SKM-1 (cell line): ENCODE measurements at regions not wholly inside any gene's neighbourhood (a gene's known extent, or its start where the extent isn't known, plus 50 kb on each side); places are given as distances from the start of the nearest gene placed in this dataset.

Experiments used
- DNase-seq: peaks from one replicate; lab custom pipeline; 2025; ENCODE audit not compliant: unreplicated experiment; lab: John Stamatoyannopoulos, UW

DNA sequence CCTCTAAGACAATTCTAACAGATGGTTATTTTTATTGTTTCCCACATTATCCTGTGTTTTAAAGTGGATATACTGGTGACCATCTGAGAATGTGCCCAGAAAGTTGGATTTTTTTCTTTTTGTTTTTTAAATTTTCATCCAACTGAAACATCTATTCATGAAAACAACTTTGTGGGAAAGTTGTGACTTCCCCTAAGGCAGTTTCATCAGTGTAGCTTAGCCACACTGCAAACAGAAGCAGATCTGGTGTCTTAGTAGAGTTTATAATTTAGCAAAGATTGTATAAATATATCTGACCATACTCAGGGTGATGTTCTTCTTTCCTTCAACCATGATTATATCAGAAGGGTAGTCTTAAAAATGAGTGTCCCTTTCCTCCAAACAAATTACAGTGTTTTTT lies 1241.3 kb downstream of the MAT2B start:
- no peak for DNase-seq

DNA sequence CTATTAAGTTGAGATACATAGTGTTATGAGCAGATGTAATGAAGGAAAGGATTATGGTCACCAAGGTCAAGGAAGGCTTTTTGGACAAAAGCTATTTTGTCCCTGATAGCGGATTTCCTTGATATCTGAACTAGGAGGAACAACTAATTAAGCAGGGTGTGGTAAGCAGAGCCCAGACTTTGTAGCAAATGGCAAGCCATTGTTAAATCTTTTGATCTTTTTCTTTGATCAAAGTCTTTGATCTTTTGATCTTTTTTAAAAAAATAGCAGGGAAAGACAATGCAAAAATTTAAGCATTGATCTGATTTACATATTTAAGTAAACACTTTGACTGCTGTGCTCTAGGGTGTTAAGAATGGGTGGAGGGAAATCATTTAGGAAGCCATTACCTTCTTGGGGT lies 1242.0 kb downstream of the MAT2B start:
- no peak for DNase-seq

DNA sequence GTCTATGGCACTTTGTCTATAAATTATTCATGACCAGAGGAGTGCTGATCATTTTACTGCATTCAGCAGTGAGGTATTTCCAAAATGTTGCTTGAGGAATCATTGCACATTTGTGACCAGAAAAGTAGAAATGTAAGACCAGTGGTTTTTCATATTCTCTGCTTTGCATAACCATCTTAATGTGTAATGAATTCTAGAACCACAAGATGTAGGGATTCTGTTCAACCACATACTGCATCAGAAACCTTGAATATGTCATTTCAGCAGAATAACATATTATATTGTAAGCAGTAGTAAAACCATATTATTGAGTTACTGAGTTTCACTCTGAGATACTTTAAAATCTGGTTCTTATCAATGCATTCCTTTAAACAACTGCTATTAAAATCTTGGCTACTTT lies 1243.4 kb downstream of the MAT2B start:
- no peak for DNase-seq

DNA sequence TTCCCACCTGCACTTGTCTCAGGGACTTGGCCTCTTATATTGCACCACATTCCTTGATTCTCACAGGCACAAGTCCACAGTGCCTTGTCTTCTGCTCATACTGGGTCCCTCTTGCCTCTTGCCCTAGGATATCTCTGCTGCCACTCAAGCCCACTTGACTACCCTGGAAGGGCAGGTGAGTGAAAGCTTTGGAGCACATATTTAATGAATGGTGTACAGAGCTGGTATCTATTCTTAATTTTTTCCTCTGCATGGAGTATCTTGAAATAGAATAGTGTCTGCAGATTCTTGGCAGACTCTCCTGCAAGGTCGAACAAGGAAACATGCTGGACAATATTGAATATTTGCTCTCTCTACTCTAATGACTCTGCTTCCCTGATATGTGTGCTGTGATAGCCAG lies 1248.0 kb downstream of the MAT2B start:
- no peak for DNase-seq

DNA sequence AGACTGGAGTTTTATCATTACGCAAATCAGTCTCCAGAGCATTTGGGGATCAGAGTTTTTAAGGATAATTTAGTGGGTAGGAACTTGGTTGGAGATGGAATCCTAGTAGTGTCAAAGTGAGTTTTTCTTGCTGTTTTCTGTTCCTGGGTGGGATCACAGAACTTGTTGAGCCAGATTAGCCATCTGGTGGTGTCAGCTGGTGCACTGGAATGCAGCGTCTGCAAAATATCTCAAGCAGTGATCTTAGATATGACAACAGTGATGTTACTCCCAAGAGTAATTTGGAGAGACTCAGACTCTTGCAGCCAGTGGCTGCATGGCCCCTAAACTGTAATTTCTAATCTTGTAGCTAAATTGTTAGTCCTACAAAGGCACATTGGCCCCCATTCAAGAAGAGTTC lies 1257.8 kb downstream of the MAT2B start:
- DNase-seq: no peak

DNA sequence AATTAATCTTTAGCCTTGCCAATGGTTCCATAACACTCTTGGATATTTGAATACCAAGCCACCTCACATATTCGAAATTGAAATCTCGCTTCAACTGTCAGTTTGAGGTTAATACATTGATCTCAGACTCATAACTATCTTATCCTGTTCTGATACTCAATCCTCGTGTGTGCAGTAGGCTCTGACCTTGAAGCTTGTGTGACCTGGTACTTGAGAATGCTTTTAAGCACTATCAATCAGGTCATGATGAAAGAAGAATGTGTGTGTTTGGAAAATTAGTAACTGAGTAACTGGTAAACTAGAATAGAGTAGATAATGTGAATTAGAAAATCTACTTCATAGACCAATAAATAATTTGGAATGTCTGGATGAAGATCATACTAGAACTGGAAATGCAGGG lies 1266.7 kb downstream of the MAT2B start:
- no peak for DNase-seq

- DNase-seq: no peak
These were observed 1278.8 kb downstream of the MAT2B start for GRCh38 chr5:164784230-164784629.

GRCh38 chr5:164798110-164798509 lies 1292.7 kb downstream of the MAT2B start:
- DNase-seq: no peak

- no peak for DNase-seq
These were observed 1294.0 kb downstream of the MAT2B start for GRCh38 chr5:164799391-164799790.

GRCh38 chr5:164801910-164802309 lies 1296.5 kb downstream of the MAT2B start:
- no peak for DNase-seq

DNA sequence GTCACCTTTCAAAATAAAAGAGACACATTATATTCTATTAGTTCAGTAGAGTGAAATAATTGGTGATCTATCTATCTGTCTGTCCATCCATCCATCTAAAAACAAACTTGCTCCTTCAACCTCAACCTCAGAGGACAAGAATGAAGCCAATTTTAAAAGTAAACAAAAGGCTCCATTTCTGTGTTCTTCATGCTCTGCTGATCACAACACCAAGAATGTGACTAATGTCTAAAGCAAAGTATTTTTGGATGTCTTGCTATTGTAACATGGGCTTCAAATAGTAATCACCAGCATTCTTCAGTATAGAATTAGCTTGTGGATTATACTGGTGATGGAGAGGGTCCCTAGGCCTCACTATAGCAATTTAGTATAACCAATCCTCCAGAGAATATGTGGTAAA lies 1304.4 kb downstream of the MAT2B start:
- no peak for DNase-seq

DNA sequence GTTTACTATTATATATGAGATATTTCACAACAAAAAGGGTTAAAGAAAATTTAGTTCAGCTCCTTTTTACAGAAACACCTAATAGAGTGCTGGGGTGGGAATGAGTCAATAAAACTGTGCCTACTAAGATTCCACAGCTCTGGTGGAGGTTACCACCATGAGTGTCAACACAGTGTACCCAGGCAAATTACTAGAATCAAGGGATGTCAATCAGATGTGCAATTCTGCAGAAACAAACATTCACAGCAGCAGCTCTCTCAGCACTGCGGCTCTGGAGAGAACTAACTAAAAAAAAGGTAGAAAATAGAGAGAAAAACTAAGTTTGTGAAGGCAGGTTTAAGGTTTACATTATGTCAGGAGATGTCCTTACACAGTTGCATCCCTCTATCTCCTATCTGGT lies 1313.0 kb downstream of the MAT2B start:
- DNase-seq: no peak

DNA sequence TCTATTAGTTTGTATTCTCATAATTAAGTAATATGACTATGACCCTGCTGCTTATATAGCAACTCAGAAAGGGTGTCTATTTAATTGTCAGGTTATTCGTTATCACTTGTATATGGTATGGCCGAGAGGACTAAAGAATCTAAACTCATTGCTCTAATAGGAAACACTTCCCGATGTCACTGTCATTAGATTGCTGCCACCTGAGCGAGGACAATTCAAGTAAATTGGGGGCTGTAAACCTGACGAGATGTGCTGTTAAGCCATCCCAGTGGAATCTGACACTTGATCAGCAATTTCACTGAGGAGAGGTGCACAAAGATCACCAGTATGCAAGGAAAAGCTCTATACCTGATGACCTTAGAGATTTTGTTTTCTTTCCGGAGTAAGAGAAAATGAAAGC lies 1319.3 kb downstream of the MAT2B start:
- no peak for DNase-seq

GRCh38 chr5:164832516-164832915 lies 1327.1 kb downstream of the MAT2B start:
- no peak for DNase-seq

DNA sequence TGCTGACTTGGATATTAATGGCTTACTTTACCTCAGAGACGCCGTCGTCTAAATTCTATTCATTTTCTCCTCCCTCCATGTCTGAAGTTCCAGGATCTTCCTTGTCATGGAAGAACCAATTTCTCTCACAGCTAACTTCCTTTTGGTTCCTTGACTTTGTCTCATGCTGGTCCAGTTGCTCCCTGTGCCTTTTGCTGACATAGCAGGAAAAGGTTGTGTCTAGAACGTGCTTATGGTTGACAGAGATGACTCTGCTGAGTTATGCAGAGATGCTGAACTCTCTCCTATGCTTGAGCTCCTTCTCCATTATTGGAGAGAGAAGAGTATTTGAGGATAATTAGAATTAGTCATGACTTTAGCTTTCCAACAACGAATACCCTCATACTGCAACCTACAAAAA lies 1338.9 kb downstream of the MAT2B start:
- DNase-seq: no peak

- DNase-seq: no peak
These were observed 1355.5 kb downstream of the MAT2B start for GRCh38 chr5:164860896-164861295.

DNA sequence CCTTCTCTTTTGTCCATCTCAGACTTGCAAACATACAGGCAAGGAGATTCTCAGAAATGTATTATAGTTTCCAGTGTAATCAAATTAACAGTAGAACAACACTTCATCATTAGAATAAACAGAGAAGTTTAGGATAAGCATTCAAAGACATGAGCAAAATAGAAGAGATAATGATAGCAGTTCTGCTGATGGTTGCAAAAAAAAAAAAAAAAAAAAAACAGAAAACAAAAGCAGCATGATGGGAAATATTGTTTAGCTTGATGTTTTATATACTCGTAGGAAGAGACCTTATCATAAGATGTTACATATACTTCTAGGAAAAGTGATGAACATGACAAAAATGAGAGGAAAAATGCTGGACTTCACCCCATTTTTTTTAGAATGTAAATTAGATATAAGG lies 1356.2 kb downstream of the MAT2B start:
- no peak for DNase-seq

- no peak for DNase-seq
These were observed 1363.3 kb downstream of the MAT2B start for GRCh38 chr5:164868761-164869160.

DNA sequence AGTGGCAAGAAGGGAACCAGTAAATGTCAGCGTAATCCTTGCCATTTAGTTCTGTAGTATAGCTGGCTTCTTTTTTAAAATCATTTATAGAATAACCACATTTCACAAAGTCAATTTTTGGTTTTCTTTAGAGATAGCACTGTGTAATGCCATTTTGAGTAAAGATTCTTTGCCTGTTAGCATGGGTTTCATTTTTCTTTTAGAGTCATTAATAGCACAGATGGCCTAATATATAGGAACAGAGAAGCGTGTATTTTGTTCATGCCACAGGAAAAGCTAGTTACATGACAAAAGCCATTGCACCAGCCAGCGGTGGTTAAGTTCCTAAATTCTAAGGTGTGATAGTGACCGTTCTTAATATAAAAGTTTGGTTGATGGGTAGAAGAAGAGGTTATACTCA lies 1363.9 kb downstream of the MAT2B start:
- DNase-seq: no peak

DNA sequence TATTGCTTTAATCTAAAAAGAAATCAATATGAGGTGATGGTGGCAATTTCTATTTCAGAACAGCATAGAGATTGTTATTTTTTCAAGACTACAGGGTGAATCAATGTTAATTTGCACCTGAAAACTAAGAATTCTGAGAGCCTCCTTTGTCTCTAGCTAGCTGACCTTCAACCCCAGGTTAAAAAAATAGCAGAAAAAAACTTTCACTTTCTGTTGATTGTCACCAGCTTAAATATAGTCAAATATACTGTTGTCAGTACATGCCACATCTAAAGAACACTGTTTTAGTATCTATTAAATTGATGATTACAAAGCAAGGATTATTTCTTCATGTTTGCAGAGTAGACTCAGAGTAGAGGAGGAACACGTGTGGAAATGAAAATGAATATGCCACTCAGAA lies 1371.4 kb downstream of the MAT2B start:
- no peak for DNase-seq

DNA sequence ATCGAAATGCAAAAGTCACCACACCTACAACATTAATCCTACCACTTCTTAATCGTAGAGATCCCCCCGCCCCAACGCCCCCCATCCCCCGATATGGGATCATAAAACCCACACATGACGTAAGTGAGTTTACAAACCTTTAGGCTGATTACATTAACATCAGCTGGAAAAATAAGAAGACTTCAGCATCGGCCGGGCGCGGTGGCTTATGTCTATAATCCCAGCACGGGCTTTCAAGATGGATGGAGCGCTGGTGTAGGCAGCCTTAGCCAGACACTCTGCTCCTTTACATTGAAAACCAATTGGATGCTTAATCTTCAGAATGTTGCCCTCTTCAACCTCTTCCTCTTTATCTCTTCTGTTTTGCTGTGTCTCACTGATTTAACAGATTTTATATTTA lies 1376.0 kb downstream of the MAT2B start:
- no peak for DNase-seq

DNA sequence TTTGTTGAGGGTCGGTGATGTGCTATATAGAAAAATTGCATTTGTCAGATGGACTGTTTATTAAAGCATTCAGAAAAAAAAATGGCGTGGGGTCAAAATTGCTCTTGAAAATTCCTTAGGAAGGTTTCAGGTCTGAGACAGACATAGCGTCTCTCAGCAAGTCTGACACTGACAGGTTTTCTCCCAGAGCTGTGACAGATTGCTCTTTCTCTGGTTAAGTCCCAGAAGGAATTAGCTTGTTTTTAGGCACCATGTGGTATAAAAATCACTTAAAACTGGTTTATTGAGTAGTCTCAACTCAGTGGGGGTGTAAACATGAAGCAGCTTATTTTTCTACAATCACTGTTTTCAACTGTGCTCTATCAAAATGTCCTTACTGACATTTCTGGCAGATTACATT lies 1379.8 kb downstream of the MAT2B start:
- DNase-seq: no peak

- DNase-seq: no peak
These were observed 1387.7 kb downstream of the MAT2B start for GRCh38 chr5:164893071-164893470.

DNA sequence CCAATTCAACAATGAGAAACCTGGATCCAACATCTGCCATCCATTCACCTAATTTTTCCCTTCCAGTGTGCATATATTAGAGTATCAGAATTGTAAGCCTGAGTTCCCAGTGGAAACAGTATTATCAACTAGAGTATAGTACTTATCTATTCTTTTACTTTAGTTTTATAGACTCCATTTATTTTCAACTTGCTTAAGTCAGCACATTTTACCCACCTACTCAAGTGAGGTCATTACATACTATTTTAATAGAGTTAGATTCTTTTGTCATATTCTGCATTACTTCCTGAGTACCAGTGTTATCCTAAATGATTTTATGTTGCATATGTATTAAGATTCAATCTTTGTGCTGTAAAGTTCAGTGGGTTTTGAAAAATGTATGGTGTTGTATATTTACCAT lies 1393.3 kb downstream of the MAT2B start:
- DNase-seq: no peak
